ENCODE measurements at regions not wholly inside any gene's neighbourhood (a gene's known extent, or its start where the extent isn't known, plus 50 kb on each side); places are given as distances from the start of the nearest gene placed in this dataset.

DNA sequence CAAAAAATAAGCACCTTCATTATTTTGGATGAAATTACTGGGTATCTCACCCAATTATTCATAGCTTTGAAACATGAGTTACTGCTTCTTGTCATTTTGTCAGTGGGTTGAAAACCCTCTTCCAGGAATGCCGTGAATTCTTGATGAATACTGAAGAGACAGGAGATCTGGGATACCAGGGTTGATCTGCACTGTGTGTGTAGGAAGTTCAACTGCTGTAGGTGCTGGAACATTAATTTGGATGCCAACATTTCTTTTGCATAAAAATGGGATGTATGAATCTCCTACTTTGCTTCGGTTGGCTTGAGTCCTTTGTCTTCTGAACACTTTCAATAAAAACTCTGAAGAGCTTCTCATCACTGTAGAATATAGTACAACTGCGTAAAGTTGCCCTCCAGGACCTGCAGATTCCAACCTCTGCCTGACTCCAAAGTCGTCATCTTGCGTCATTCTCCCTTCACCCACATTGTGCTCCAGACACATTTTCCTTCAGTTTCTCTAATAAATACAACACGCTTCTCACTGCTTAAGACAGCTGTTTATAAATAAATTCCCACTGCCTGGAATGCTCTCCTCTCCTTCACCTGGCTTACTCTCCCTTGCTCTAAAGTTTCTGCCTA is 312.7 kb upstream of the TGFBR2 start:
- Histone ChIP-seq H3K4me3 (ENCODE audit: low read depth, low read length) (no peak overlapping the region), H3K36me3 (ENCODE audit: control insufficient read depth, insufficient read depth, low read length) (no peaks in the 10 kb centered on the region), H3K27me3 (ENCODE audit: control insufficient read depth, insufficient read depth, low read length) (no peaks in the 10 kb centered on the region)
- TF ChIP-seq, protein P1, sequence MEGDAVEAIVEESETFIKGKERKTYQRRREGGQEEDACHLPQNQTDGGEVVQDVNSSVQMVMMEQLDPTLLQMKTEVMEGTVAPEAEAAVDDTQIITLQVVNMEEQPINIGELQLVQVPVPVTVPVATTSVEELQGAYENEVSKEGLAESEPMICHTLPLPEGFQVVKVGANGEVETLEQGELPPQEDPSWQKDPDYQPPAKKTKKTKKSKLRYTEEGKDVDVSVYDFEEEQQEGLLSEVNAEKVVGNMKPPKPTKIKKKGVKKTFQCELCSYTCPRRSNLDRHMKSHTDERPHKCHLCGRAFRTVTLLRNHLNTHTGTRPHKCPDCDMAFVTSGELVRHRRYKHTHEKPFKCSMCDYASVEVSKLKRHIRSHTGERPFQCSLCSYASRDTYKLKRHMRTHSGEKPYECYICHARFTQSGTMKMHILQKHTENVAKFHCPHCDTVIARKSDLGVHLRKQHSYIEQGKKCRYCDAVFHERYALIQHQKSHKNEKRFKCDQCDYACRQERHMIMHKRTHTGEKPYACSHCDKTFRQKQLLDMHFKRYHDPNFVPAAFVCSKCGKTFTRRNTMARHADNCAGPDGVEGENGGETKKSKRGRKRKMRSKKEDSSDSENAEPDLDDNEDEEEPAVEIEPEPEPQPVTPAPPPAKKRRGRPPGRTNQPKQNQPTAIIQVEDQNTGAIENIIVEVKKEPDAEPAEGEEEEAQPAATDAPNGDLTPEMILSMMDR (IDR thresholded peaks at IDR 0.05; ENCODE audit: insufficient read depth, low read length, poor library complexity, severe bottlenecking): no peak
- DNase-seq (ENCODE audit: low read depth): no peak

DNA sequence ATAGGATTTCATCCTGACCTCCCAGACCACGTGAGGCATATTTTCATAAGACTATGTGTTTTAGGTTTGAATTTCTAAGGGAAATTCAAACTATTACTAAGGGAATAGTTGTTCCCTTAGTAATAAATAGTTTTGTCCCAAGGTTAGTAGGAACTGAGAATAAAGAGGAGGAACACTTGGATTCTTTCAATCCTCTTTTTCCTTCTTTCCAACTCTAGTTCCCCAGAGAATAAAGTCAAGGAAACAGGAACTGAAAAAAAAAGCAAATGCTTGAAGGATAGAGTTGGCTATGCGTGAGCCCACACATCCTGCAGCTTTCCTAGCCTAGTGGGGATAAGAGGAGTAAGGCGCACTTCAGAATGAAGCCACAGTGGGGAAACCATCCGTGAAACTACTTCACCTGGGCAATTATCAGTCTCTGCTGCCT is 312.1 kb upstream of the TGFBR2 start:
- no peak for DNase-seq (ENCODE audit: low read depth)
- Histone ChIP-seq H3K36me3 (ENCODE audit: control insufficient read depth, insufficient read depth, low read length) (no peaks in the 10 kb centered on the region), H3K4me3 (ENCODE audit: low read depth, low read length) (no peak overlapping the region), H3K27me3 (ENCODE audit: control insufficient read depth, insufficient read depth, low read length) (no peaks in the 10 kb centered on the region)
- TF ChIP-seq, protein P1 (IDR thresholded peaks at IDR 0.05; ENCODE audit: insufficient read depth, low read length, poor library complexity, severe bottlenecking): no peak

DNA sequence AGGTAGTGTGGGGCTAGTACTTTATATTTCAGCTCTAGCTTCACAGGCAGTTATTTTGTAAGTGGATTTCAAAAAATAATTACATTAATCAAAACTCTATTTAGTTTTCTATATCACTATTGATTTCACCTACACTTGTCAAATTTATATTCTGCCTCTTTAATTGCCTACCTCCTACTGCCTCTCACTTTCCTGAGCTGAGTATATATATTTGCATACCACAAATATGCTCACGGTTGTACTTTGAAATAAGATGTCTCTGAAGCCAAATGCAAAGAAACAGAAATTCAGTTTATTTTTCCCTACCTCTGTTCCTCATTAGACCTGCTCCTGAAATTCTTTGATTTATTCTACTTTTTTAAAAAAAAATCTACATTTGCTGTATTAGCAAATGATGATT is 309.3 kb upstream of the TGFBR2 start:
- no peak overlapping the region for H3K4me3 ChIP-seq (ENCODE audit: low read depth, low read length)
- TF ChIP-seq, protein P1 (IDR thresholded peaks at IDR 0.05; ENCODE audit: insufficient read depth, low read length, poor library complexity, severe bottlenecking): no peak
- H3K36me3 ChIP-seq (ENCODE audit: control insufficient read depth, insufficient read depth, low read length): no peaks in the 10 kb centered on the region
- no peaks in the 10 kb centered on the region for H3K27me3 ChIP-seq (ENCODE audit: control insufficient read depth, insufficient read depth, low read length)
- no peak for DNase-seq (ENCODE audit: low read depth)

DNA sequence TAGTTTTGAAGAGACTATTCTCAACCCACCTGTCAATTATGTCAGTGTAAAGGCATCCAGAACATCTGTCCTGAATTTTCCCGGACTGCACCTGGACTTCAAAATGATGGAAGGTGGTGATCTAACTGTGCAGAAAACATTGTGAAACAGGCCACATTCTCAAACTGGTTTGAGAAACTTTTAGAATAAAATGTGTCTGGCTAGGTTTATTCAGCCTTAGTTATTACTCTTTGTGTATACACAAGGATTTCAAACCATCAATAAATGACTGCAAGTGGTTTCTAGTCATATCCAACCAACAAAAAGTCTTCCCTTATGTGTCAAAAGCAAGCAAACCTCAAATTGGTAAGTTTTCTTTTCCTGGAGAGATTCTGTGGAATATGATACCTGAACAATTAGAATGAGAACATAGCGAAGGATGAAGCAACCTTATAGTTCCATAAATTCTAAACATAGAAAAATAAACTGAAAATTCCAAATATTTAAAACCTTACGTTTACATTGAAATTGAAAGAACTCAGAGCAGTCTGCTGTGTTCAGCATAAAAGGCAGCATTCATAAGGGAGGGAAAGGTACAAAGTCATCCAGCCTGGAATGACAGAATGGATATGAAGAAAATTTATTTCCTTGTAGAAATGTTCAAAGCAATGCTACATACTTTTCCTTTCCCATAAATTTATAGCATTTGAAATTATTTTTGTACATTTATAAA is 306.6 kb upstream of the TGFBR2 start:
- H3K4me3 ChIP-seq (ENCODE audit: low read depth, low read length): no peak overlapping the region
- no peak for DNase-seq (ENCODE audit: low read depth)
- TF ChIP-seq, protein P1 (IDR thresholded peaks at IDR 0.05; ENCODE audit: insufficient read depth, low read length, poor library complexity, severe bottlenecking): no peak

DNA sequence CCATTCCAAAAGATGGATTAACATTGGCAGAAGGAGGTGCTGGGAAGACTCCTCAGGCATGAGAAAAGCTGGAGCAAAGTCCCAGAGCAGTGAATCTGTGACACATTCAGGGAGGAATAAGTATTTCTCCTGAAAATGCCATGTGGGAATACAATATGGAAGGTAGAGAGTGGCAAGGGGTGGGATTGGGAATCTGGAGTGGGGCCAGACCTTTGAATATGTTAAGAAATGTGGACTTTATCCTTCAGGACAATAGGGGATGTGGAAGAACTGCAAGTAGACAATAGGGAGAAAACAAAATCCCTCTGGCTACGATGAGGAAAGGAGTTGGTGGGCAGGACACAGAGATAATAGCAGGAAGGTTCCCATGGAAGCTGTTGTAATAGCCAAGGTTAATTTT is 305.6 kb upstream of the TGFBR2 start:
- Histone ChIP-seq H3K36me3 (ENCODE audit: control insufficient read depth, insufficient read depth, low read length) (no peaks in the 10 kb centered on the region), H3K4me3 (ENCODE audit: low read depth, low read length) (no peak overlapping the region), H3K27me3 (ENCODE audit: control insufficient read depth, insufficient read depth, low read length) (no peaks in the 10 kb centered on the region)
- no peak for DNase-seq (ENCODE audit: low read depth)
- TF ChIP-seq, protein P1 (IDR thresholded peaks at IDR 0.05; ENCODE audit: insufficient read depth, low read length, poor library complexity, severe bottlenecking): no peak

More for the DNA sequence above, 306.6 kb upstream of the TGFBR2 start:
- no peaks in the 10 kb centered on the region for H3K27me3 ChIP-seq (ENCODE audit: control insufficient read depth, insufficient read depth, low read length)
- no peaks in the 10 kb centered on the region for H3K36me3 ChIP-seq (ENCODE audit: control insufficient read depth, insufficient read depth, low read length)
